Tibial artery (tissue), 4 donors: ENCODE measurements at regions not wholly inside any gene's neighbourhood (a gene's known extent, or its start where the extent isn't known, plus 50 kb on each side); places are given as distances from the start of the nearest gene placed in this dataset.
"Not testable (repeated sequence)": the region's sequence is repeated elsewhere in the genome, so short reads cannot be mapped to it uniquely, and the experiment has no call there.

ENCODE experiments used
- DNase-seq, 2 donors: peaks; one replicate each; pipeline ENCODE4 v3.0.0-alpha.2; 2019
- H3K27ac ChIP-seq, 2 donors: fragments of 200-600 bp; sonication (generic) in 1 of 2; 1 replicate in 1 of 2; 2 replicates in 1 of 2; pipeline ENCODE4 v1.5.1; 2018 to 2019; ENCODE audit warnings: mild to moderate bottlenecking in 1 of 2
- H3K27me3 ChIP-seq, 2 donors: fragments of 200-600 bp; sonication (generic) in 1 of 2; one replicate each; pipeline versions ENCODE4 v1.5.1 to v1.6.0; 2016 to 2019
- H3K36me3 ChIP-seq, 3 donors: fragments of 200-600 bp; sonication (generic) in 2 of 3; one replicate each; pipeline ENCODE4 v1.5.1; 2016 to 2019; ENCODE audit warnings: mild to moderate bottlenecking in 2 of 3
- H3K4me1 ChIP-seq, 4 donors: fragments of 200-600 bp; sonication (generic) in 2 of 4; 1 replicate in 3 of 4; 2 replicates in 1 of 4; pipeline ENCODE4 v1.5.1; 2016 to 2019
- H3K4me3 ChIP-seq, 2 donors: fragments of 200-600 bp; sonication (generic) in 1 of 2; 1 replicate in 1 of 2; 2 replicates in 1 of 2; pipeline ENCODE4 v1.5.1; 2018 to 2019; ENCODE audit warnings: mild to moderate bottlenecking in 2 of 2
- H3K9me3 ChIP-seq, 3 donors: fragments of 200-600 bp; sonication (generic) in 1 of 3; one replicate each; pipeline ENCODE4 v1.5.1; 2016 to 2019
- CTCF ChIP-seq, 2 experiments: fragments of 200-600 bp in 1 of 2; fragments of 450-650 bp in 1 of 2; IDR thresholded peaks; one replicate each; pipeline ENCODE4 v1.5.1; 2017 to 2019; ENCODE audit warnings: antibody characterized with exemption in 2 of 2, mild to moderate bottlenecking in 1 of 2, moderate library complexity in 1 of 2
- intact Hi-C: fragments of 100-400 bp; cut with DNase I; formaldehyde crosslinking; loops from one replicate; pipeline ENCODE4 v1.15.0; 2023; ENCODE audit warnings: low total_unique reads

GRCh38 chr14:84927096-84927827, 602.7 kb upstream of the FLRT2 start:
- no peak overlapping the region for H3K4me3 ChIP-seq
- no peak for TF ChIP-seq CTCF (IDR thresholded peaks at IDR 0.05)

GRCh38 chr14:84929086-84929485, 600.9 kb upstream of the FLRT2 start:
- Histone ChIP-seq H3K4me1 (no peaks in the 10 kb centered on the region), H3K36me3 (no peaks in the 10 kb centered on the region), H3K27ac (no peak overlapping the region), H3K27me3 (no peaks in the 10 kb centered on the region), H3K4me3 (no peak overlapping the region), H3K9me3 (no peaks in the 10 kb centered on the region)
- DNase-seq, result no peak
- TF ChIP-seq CTCF (IDR thresholded peaks at IDR 0.05), result no peak
- intact Hi-C loops, result no loop called here

More at GRCh38 chr14:84927096-84927827, 602.7 kb upstream of the FLRT2 start:
- H3K27ac ChIP-seq, result no peak overlapping the region
- no peak for DNase-seq
- H3K4me1 ChIP-seq, result no peaks in the 10 kb centered on the region
- no peaks in the 10 kb centered on the region for H3K36me3 ChIP-seq
- intact Hi-C loops, result no loop called here
- no peaks in the 10 kb centered on the region for H3K9me3 ChIP-seq
- H3K27me3 ChIP-seq, result no peaks in the 10 kb centered on the region

- no peak for DNase-seq
- TF ChIP-seq CTCF (IDR thresholded peaks at IDR 0.05), result no peak
- H3K9me3 ChIP-seq, result no peaks in the 10 kb centered on the region
These were observed 600.1 kb upstream of the FLRT2 start for GRCh38 chr14:84929834-84930233.

GRCh38 chr14:84937016-84937415, 592.9 kb upstream of the FLRT2 start:
- H3K27me3 ChIP-seq, result no peaks in the 10 kb centered on the region
- no peak overlapping the region for H3K27ac ChIP-seq
- H3K4me3 ChIP-seq, result no peak overlapping the region
- H3K36me3 ChIP-seq, result no peaks in the 10 kb centered on the region
- no peaks in the 10 kb centered on the region for H3K4me1 ChIP-seq
- no peaks in the 10 kb centered on the region for H3K9me3 ChIP-seq
- no peak for DNase-seq
- intact Hi-C loops, result no loop called here
- no peak for TF ChIP-seq CTCF (IDR thresholded peaks at IDR 0.05)

More at GRCh38 chr14:84929834-84930233, 600.1 kb upstream of the FLRT2 start:
- H3K27me3 ChIP-seq, result no peaks in the 10 kb centered on the region
- H3K27ac ChIP-seq, result no peak overlapping the region
- H3K4me3 ChIP-seq, result no peak overlapping the region
- H3K4me1 ChIP-seq, result no peaks in the 10 kb centered on the region
- intact Hi-C loops, result no loop called here
- H3K36me3 ChIP-seq, result no peaks in the 10 kb centered on the region

GRCh38 chr14:84937449-84937848, 592.5 kb upstream of the FLRT2 start:
- Histone ChIP-seq H3K27ac (no peak overlapping the region), H3K4me1 (no peaks in the 10 kb centered on the region), H3K27me3 (no peaks in the 10 kb centered on the region), H3K4me3 (no peak overlapping the region), H3K9me3 (no peaks in the 10 kb centered on the region), H3K36me3 (no peaks in the 10 kb centered on the region)
- intact Hi-C loops, result no loop called here
- TF ChIP-seq CTCF (IDR thresholded peaks at IDR 0.05), result no peak
- no peak for DNase-seq

GRCh38 chr14:84944901-84945300, 585.0 kb upstream of the FLRT2 start:
- H3K4me1 ChIP-seq, H3K4me3 ChIP-seq, intact Hi-C loops, DNase-seq, H3K27me3 ChIP-seq, H3K27ac ChIP-seq, H3K9me3 ChIP-seq, H3K36me3 ChIP-seq: not testable (repeated sequence)
